ENCODE measurements at regions not wholly inside any gene's neighbourhood (a gene's known extent, or its start where the extent isn't known, plus 50 kb on each side); places are given as distances from the start of the nearest gene placed in this dataset.

DNA sequence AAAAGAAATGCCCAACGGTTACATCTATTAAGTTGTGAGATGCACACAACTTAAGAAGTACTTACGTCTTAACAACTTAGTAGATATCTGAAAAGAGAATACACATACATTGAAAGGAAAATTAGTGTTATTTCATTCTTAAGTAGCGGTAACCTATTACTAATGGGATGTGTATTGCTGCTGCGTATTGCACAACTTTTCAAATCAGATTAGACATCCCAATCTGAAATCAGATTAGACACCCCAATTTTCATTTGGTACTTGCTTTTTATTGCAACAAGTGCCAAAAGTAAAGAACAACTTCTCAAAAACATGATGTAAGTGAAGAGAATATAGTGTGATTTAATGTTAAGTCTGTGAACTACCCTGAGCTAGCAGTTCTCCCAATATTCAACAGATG, 155.5 kb downstream of the DSC3 start:
- H3K9ac ChIP-seq (ENCODE audit: control insufficient read depth, extremely low read depth, insufficient read depth, low read length): no peak overlapping the region
- no peaks in the 10 kb centered on the region for H4K20me1 ChIP-seq (ENCODE audit: control insufficient read depth, extremely low read depth, insufficient read depth, low read length)
- H3K9me3 ChIP-seq (ENCODE audit: control insufficient read depth, low read depth, low read length): no peaks in the 10 kb centered on the region
- H3K27ac ChIP-seq (ENCODE audit: control insufficient read depth, insufficient read depth, low read length): no peak overlapping the region
- FAIRE-seq (no peak), DNase-seq (ENCODE audit: low read depth, low spot score) (no peak)
- no peaks in the 10 kb centered on the region for H3K36me3 ChIP-seq (ENCODE audit: control insufficient read depth in 2 of 2, extremely low read depth in 1 of 2, insufficient read depth in 2 of 2, low read length in 2 of 2)
- H2AFZ ChIP-seq (ENCODE audit: control insufficient read depth, low read length): no peak overlapping the region
- H3K4me2 ChIP-seq (ENCODE audit: control insufficient read depth, extremely low read depth, insufficient read depth, low read depth, low read length): no peak overlapping the region
- H3K4me3 ChIP-seq (ENCODE audit: control insufficient read depth in 2 of 3, extremely low read depth in 1 of 3, insufficient read depth in 2 of 3, low read depth in 1 of 3, low read length in 3 of 3): no peak overlapping the region
- TF ChIP-seq, protein P1, sequence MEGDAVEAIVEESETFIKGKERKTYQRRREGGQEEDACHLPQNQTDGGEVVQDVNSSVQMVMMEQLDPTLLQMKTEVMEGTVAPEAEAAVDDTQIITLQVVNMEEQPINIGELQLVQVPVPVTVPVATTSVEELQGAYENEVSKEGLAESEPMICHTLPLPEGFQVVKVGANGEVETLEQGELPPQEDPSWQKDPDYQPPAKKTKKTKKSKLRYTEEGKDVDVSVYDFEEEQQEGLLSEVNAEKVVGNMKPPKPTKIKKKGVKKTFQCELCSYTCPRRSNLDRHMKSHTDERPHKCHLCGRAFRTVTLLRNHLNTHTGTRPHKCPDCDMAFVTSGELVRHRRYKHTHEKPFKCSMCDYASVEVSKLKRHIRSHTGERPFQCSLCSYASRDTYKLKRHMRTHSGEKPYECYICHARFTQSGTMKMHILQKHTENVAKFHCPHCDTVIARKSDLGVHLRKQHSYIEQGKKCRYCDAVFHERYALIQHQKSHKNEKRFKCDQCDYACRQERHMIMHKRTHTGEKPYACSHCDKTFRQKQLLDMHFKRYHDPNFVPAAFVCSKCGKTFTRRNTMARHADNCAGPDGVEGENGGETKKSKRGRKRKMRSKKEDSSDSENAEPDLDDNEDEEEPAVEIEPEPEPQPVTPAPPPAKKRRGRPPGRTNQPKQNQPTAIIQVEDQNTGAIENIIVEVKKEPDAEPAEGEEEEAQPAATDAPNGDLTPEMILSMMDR (optimal IDR thresholded peaks at IDR 0.05 in 1 of 3, IDR thresholded peaks at IDR 0.05 in 1 of 3, conservative IDR thresholded peaks at IDR 0.05 in 1 of 3; ENCODE audit: extremely low read depth in 1 of 3, insufficient read depth in 2 of 3, low read length in 3 of 3): no peak
- no peak for TF ChIP-seq EZH2 (IDR thresholded peaks at IDR 0.05; ENCODE audit: low read length)
- H3K27me3 ChIP-seq (ENCODE audit: control insufficient read depth, extremely low read depth, insufficient read depth, low read length): no peaks in the 10 kb centered on the region
- H3K9me1 ChIP-seq (ENCODE audit: control insufficient read depth, extremely low read depth, insufficient read depth, low read length): no peaks in the 10 kb centered on the region
- dilution Hi-C loops (cut with MboI; ENCODE audit: extremely low pct_ligation_motif_present, low sequenced_read_pairs): no loop called here
- H3K4me1 ChIP-seq (ENCODE audit: control insufficient read depth, extremely low read depth, insufficient read depth, low read length): no peaks in the 10 kb centered on the region
- H3K79me2 ChIP-seq (ENCODE audit: control insufficient read depth, insufficient read depth, low read length): no peaks in the 10 kb centered on the region

- Histone ChIP-seq H3K4me1 (ENCODE audit: control insufficient read depth, extremely low read depth, insufficient read depth, low read length) (no peaks in the 10 kb centered on the region), H4K20me1 (ENCODE audit: control insufficient read depth, extremely low read depth, insufficient read depth, low read length) (no peaks in the 10 kb centered on the region), H3K27ac (ENCODE audit: control insufficient read depth, insufficient read depth, low read length) (no peak overlapping the region), H3K9me1 (ENCODE audit: control insufficient read depth, extremely low read depth, insufficient read depth, low read length) (no peaks in the 10 kb centered on the region), H3K9ac (ENCODE audit: control insufficient read depth, extremely low read depth, insufficient read depth, low read length) (no peak overlapping the region), H3K79me2 (ENCODE audit: control insufficient read depth, insufficient read depth, low read length) (no peaks in the 10 kb centered on the region), H3K9me3 (ENCODE audit: control insufficient read depth, low read depth, low read length) (no peaks in the 10 kb centered on the region), H3K4me2 (ENCODE audit: control insufficient read depth, extremely low read depth, insufficient read depth, low read depth, low read length) (no peak overlapping the region), H3K36me3 (ENCODE audit: control insufficient read depth in 2 of 2, extremely low read depth in 1 of 2, insufficient read depth in 2 of 2, low read length in 2 of 2) (no peaks in the 10 kb centered on the region), H3K27me3 (ENCODE audit: control insufficient read depth, extremely low read depth, insufficient read depth, low read length) (no peaks in the 10 kb centered on the region), H2AFZ (ENCODE audit: control insufficient read depth, low read length) (no peak overlapping the region), H3K4me3 (ENCODE audit: control insufficient read depth in 2 of 3, extremely low read depth in 1 of 3, insufficient read depth in 2 of 3, low read depth in 1 of 3, low read length in 3 of 3) (no peak overlapping the region)
- DNase-seq (ENCODE audit: low read depth, low spot score): no peak
- TF ChIP-seq, protein P1 (optimal IDR thresholded peaks at IDR 0.05 in 1 of 3, IDR thresholded peaks at IDR 0.05 in 1 of 3, conservative IDR thresholded peaks at IDR 0.05 in 1 of 3; ENCODE audit: extremely low read depth in 1 of 3, insufficient read depth in 2 of 3, low read length in 3 of 3): no peak
- no peak for TF ChIP-seq EZH2 (IDR thresholded peaks at IDR 0.05; ENCODE audit: low read length)
- no peak for FAIRE-seq
- dilution Hi-C loops (cut with MboI; ENCODE audit: extremely low pct_ligation_motif_present, low sequenced_read_pairs): no loop called here
These were observed 172.1 kb downstream of the DSC3 start for GRCh38 chr18:30870466-30870865.

Data from keratinocyte (primary cell).